OCI-LY1 (cell line): ENCODE measurements at regions not wholly inside any gene's neighbourhood (a gene's known extent, or its start where the extent isn't known, plus 50 kb on each side); places are given as distances from the start of the nearest gene placed in this dataset.

ENCODE experiments used
- CTCF ChIP-seq: fragments of 200-600 bp; sonication (generic), shearing (Covaris generic); IDR thresholded peaks from 2 replicates; pipeline ENCODE4 v1.5.1; 2017; ENCODE audit warnings: mild to moderate bottlenecking, antibody characterized with exemption, low read length, moderate library complexity, mixed read lengths
- EZH2 ChIP-seq: fragments of 200-600 bp; sonication (generic), shearing (Covaris generic); IDR thresholded peaks from 2 replicates; pipeline ENCODE4 v1.8.0; 2017; ENCODE audit warnings: borderline replicate concordance, mixed run types, mild to moderate bottlenecking, antibody characterized with exemption, low read length, moderate library complexity, mixed read lengths

DNA sequence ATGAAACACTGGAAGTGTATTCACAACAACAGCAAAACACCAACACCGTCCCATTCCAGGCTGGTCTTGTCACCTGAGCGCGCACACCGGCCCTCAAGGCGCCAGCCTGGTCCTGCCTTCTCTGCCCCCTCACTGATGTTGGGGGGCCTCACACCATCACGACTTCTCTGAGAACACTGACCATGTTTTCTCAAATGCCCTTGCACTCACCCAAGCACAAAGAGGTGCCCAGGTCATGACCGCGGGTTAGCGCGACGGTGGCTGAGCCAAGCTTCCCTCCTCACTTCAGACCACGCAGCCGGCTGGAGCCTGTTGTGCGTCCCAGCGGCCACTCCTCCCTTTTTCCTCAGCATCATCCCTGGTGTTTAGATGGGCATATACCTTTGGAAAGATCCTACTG is 101.3 kb upstream of the SALL3 start:
- no peak for TF ChIP-seq CTCF
- TF ChIP-seq EZH2, result no peak
